Spleen (tissue), 11 donors: ENCODE measurements at regions not wholly inside any gene's neighbourhood (a gene's known extent, or its start where the extent isn't known, plus 50 kb on each side); places are given as distances from the start of the nearest gene placed in this dataset.
"Not testable (repeated sequence)": the region's sequence is repeated elsewhere in the genome, so short reads cannot be mapped to it uniquely, and the experiment has no call there.

Experiments
- DNase-seq: peaks from one replicate; pipeline ENCODE4 v3.0.0-alpha.2; 2020
- H3K27ac ChIP-seq, 8 donors: fragments of 200-600 bp; sonication (generic) in 7 of 8; 1 replicate in 4 of 8; 2 replicates in 4 of 8; pipeline versions ENCODE4 v1.5.0 to v1.8.0; 2016 to 2021; ENCODE audit warnings: inconsistent platforms in 4 of 8, mild to moderate bottlenecking in 4 of 8, moderate library complexity in 1 of 8
- H3K27me3 ChIP-seq, 7 donors: fragments of 200-600 bp; sonication (generic) in 6 of 7; replicated peaks in 1 of 7; 1 replicate in 4 of 7; 2 replicates in 3 of 7; pipeline versions ENCODE4 v1.5.0 to v1.8.0; 2016 to 2021; ENCODE audit warnings: inconsistent platforms in 3 of 7, mild to moderate bottlenecking in 1 of 7
- H3K36me3 ChIP-seq, 6 donors: fragments of 200-600 bp; sonication (generic) in 5 of 6; 1 replicate in 4 of 6; 2 replicates in 2 of 6; pipeline versions ENCODE4 v1.5.0 to v1.8.0; 2016 to 2021; ENCODE audit warnings: inconsistent platforms in 2 of 6
- H3K4me1 ChIP-seq, 6 donors: fragments of 200-600 bp; sonication (generic) in 5 of 6; 1 replicate in 3 of 6; 2 replicates in 3 of 6; pipeline versions ENCODE4 v1.5.0 to v1.8.0; 2016 to 2021; ENCODE audit warnings: inconsistent platforms in 3 of 6
- H3K4me3 ChIP-seq, 8 donors: fragments of 200-600 bp; sonication (generic) in 7 of 8; 1 replicate in 4 of 8; 2 replicates in 4 of 8; pipeline versions ENCODE4 v1.5.0 to v1.8.0; 2016 to 2021; ENCODE audit warnings: inconsistent platforms in 4 of 8, mild to moderate bottlenecking in 4 of 8, moderate library complexity in 2 of 8
- H3K9me3 ChIP-seq, 8 donors: fragments of 200-600 bp; sonication (generic) in 7 of 8; 1 replicate in 4 of 8; 2 replicates in 4 of 8; pipeline versions ENCODE4 v1.5.0 to v1.8.0; 2016 to 2021; ENCODE audit warnings: inconsistent platforms in 4 of 8
- CTCF ChIP-seq, 11 experiments: fragments of 200-600 bp in 7 of 11; fragments of 450-650 bp in 4 of 11; sonication (generic) in 4 of 11; IDR thresholded peaks in 8 of 11; conservative IDR thresholded peaks in 3 of 11; 1 replicate in 7 of 11; 2 replicates in 4 of 11; pipeline versions ENCODE4 v1.4.0 to v1.8.0; 2016 to 2021; ENCODE audit warnings: antibody characterized with exemption in 11 of 11, inconsistent platforms in 4 of 11, mild to moderate bottlenecking in 1 of 11
- POLR2A ChIP-seq, 3 donors: fragments of 450-650 bp; IDR thresholded peaks; one replicate each; pipeline ENCODE4 v1.5.1; 2017; ENCODE audit warnings: antibody characterized with exemption in 3 of 3, mild to moderate bottlenecking in 1 of 3
- POLR2AphosphoS5 ChIP-seq, 3 donors: sonication (generic); formaldehyde crosslinking; IDR thresholded peaks; one replicate each; pipeline ENCODE4 v1.5.1; 2017; ENCODE audit warnings: antibody characterized with exemption in 3 of 3
- WGBS, 5 donors: extraction: QIAGEN DNeasy Blood & Tissue Kit in 3 of 5; methylation state at CpG; one replicate each; pipeline versions ENCODE4 v1.1.5 to v1.1.7; 2013 to 2018; 5-methylcytosine and 5-hydroxymethylcytosine counted together
- intact Hi-C: fragments of 100-400 bp; cut with DNase I; formaldehyde crosslinking; loops from one replicate; pipeline ENCODE4 v1.15.0; 2023; ENCODE audit warnings: low total_unique reads
- donor health status: healthy with polysubstance abuse.
- donor health status: DM: no; HTN: no; CAD: no; lungs with moderate emphysema.
- donor health status: DM: no; HTN: no; CAD: no.
- donor health status: Bipolar disorder and iron deficiency.
- donor health status: healthy.
- donor health status: DM: no; HTN: no; CAD: no.
- donor health status: DM: yes; HTN: yes; CAD: no.

- Histone ChIP-seq H3K27me3 (peaks cover 0 to 39% (median 0%) of the 10 kb centered on the region in 7 donors), H3K4me3 (no peak overlapping the region), H3K4me1 (peaks cover 0 to 16% (median 0%) of the 10 kb centered on the region in 6 donors), H3K9me3 (no peaks in the 10 kb centered on the region), H3K27ac (no peak overlapping the region), H3K36me3 (no peaks in the 10 kb centered on the region)
- 77 to 95% (median 90%) methylated on average over 5 to 10 of the region's 10 CpGs for whole genome bisulfite sequencing, 5 donors
- intact Hi-C loops, result no loop called here
- DNase-seq, result no peak
- TF ChIP-seq CTCF (IDR thresholded peaks at IDR 0.05 in 8 of 11, conservative IDR thresholded peaks at IDR 0.05 in 3 of 11), result no peak
- no peak for TF ChIP-seq POLR2A (IDR thresholded peaks at IDR 0.05)
- no peak for TF ChIP-seq POLR2AphosphoS5 (IDR thresholded peaks at IDR 0.05)
Measured at GRCh38 chr11:70597006-70597555, 198.8 kb downstream of the CTTN start.

- peaks cover 0 to 16% (median 0%) of the 10 kb centered on the region in 6 donors for H3K4me1 ChIP-seq
- H3K36me3 ChIP-seq, result no peaks in the 10 kb centered on the region
- H3K4me3 ChIP-seq, result no peak overlapping the region
- H3K9me3 ChIP-seq, result no peaks in the 10 kb centered on the region
- H3K27me3 ChIP-seq, result peaks cover 0 to 33% (median 0%) of the 10 kb centered on the region in 7 donors
- WGBS, 5 donors, result 80 to 91% (median 83%) methylated on average over 20 of the region's 20 CpGs
- no peak for TF ChIP-seq POLR2A (IDR thresholded peaks at IDR 0.05)
- no peak for TF ChIP-seq POLR2AphosphoS5 (IDR thresholded peaks at IDR 0.05)
- TF ChIP-seq CTCF (IDR thresholded peaks at IDR 0.05 in 8 of 11, conservative IDR thresholded peaks at IDR 0.05 in 3 of 11), result no peak
- no peak overlapping the region for H3K27ac ChIP-seq
- DNase-seq, result no peak
- intact Hi-C loops, result no loop called here
Measured at GRCh38 chr11:70597751-70598625, 199.7 kb downstream of the CTTN start.

- DNase-seq, H3K4me3 ChIP-seq, H3K36me3 ChIP-seq, intact Hi-C loops, H3K9me3 ChIP-seq, H3K27ac ChIP-seq: not testable (repeated sequence)
- peaks cover 0 to 40% (median 0%) of the 10 kb centered on the region in 7 donors for H3K27me3 ChIP-seq
- peaks cover 0 to 13% (median 0%) of the 10 kb centered on the region in 6 donors for H3K4me1 ChIP-seq
- WGBS, 5 donors, result 85 to 95% (median 94%) methylated on average over 7 of the region's 7 CpGs
Measured at GRCh38 chr11:70600911-70601415, 202.6 kb downstream of the CTTN start.

GRCh38 chr11:70601861-70602538 is 203.7 kb downstream of the CTTN start:
- no peak for TF ChIP-seq CTCF (IDR thresholded peaks at IDR 0.05 in 8 of 11, conservative IDR thresholded peaks at IDR 0.05 in 3 of 11)
- no peak for TF ChIP-seq POLR2A (IDR thresholded peaks at IDR 0.05)
- no peak for TF ChIP-seq POLR2AphosphoS5 (IDR thresholded peaks at IDR 0.05)
- Histone ChIP-seq H3K4me1 (peaks cover 0 to 3% (median 0%) of the 10 kb centered on the region in 6 donors), H3K27ac (no peak overlapping the region), H3K36me3 (no peaks in the 10 kb centered on the region), H3K4me3 (no peak overlapping the region), H3K9me3 (no peaks in the 10 kb centered on the region), H3K27me3 (peaks cover 0 to 32% (median 0%) of the 10 kb centered on the region in 7 donors)
- 65 to 78% (median 69%) methylated on average over 11 of the region's 11 CpGs for WGBS, 5 donors
- DNase-seq, result no peak
- intact Hi-C loops, result no loop called here
